A549 (cell line): ENCODE measurements at regions not wholly inside any gene's neighbourhood (a gene's known extent, or its start where the extent isn't known, plus 50 kb on each side); places are given as distances from the start of the nearest gene placed in this dataset.

Experiments
- HDAC2 ChIP-seq: fragments of 200-600 bp; sonication (generic); IDR thresholded peaks from 2 replicates; pipeline ENCODE4 v1.6.1; 2016
- HMGXB4 ChIP-seq: fragments of 250-450 bp; sonication (Bioruptor Pico); IDR thresholded peaks from 2 replicates; pipeline ENCODE4 v1.5.0; 2021; ENCODE audit warnings: mild to moderate bottlenecking, moderate library complexity, borderline replicate concordance
- TF ChIP-seq, protein P1 (sequence below): fragments of >200 bp; sonication (Bioruptor Twin); formaldehyde crosslinking; IDR thresholded peaks from 3 replicates; pipeline ENCODE4 v1.5.1; 2016

DNA sequence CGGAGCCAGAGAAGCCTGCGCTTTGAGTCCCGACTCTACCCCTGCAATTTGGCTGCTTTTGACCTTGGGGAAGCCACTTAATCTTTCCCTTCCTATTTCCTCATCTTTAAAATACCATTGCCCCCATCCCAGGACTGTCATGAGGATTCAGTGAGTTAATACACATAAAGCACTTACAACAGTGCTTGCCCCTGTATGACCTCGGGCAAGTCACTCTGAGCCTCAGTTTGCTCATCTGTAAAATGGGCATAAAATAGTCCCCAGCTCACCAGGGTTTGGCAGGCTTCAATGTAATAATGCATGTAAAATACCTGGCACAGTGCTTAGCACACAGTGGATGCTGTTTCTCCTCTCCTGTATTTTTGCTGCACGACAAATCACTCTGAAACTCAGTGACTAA is 278.7 kb upstream of the PWP1 start:
- TF ChIP-seq, protein P1, sequence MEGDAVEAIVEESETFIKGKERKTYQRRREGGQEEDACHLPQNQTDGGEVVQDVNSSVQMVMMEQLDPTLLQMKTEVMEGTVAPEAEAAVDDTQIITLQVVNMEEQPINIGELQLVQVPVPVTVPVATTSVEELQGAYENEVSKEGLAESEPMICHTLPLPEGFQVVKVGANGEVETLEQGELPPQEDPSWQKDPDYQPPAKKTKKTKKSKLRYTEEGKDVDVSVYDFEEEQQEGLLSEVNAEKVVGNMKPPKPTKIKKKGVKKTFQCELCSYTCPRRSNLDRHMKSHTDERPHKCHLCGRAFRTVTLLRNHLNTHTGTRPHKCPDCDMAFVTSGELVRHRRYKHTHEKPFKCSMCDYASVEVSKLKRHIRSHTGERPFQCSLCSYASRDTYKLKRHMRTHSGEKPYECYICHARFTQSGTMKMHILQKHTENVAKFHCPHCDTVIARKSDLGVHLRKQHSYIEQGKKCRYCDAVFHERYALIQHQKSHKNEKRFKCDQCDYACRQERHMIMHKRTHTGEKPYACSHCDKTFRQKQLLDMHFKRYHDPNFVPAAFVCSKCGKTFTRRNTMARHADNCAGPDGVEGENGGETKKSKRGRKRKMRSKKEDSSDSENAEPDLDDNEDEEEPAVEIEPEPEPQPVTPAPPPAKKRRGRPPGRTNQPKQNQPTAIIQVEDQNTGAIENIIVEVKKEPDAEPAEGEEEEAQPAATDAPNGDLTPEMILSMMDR: no peak
- TF ChIP-seq HMGXB4 (CRISPR knock-in tag) (no peak), HDAC2 (no peak)
